ENCODE measurements at regions not wholly inside any gene's neighbourhood (a gene's known extent, or its start where the extent isn't known, plus 50 kb on each side); places are given as distances from the start of the nearest gene placed in this dataset.

- no peaks in the 10 kb centered on the region for H3K36me3 ChIP-seq
- H3K27me3 ChIP-seq (replicated peaks; ENCODE audit: insufficient read depth): no peaks in the 10 kb centered on the region
- no peaks in the 10 kb centered on the region for H3K4me1 ChIP-seq (ENCODE audit: control insufficient read depth in 1 of 2, low read depth in 2 of 2)
- H3K27ac ChIP-seq: no peak overlapping the region
- no peak for ATAC-seq (ENCODE audit: insufficient number of reproducible peaks, low FRiP score, low read depth)
- no peak for DNase-seq (ENCODE audit: low spot score)
- peaks cover 9% of the 10 kb centered on the region for H3K9me3 ChIP-seq
- TF ChIP-seq CTCF (IDR thresholded peaks at IDR 0.05): no peak
- H3K4me3 ChIP-seq: no peak overlapping the region
These were observed 228.1 kb downstream of the EPM2A start for GRCh38 chr6:145507239-145507638.

DNA sequence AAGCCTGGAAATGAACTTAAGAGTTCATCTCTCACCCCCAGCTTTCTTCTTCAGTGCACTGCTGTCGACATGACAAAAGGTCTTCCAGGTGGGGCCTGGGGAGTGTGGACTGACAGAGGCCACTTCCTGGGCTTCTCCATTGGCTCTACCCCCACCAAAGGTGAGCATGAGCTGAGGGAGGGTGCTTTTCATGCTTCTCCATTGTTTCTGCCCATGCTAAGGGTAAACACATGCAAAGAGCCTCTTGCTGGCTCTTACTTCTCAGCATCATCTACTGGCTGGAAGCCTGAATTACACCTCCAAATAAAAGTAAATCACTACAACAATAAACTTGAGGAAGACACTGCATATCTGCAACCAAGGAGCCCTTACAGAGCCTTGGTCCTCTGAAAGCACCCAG is 227.2 kb downstream of the EPM2A start:
- peaks cover 9% of the 10 kb centered on the region for H3K9me3 ChIP-seq

DNA sequence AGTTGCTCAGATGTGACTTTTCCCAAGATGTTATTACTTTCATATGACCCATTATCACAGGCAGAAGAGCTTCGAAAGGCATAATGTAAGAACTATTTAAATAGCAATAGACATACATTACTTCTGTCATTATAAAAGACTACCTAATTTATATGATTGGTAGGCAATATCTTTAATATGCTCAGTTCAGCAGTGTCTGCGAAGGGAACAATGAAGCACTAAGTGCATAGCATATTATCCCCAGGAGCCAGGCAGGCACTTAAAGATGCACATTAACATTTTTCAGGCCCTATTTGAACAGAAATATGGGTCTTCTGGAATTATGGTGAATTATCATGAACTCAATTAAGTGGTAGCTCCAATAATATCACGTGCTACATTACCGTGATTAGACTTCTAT is 217.8 kb downstream of the EPM2A start:
- H3K27me3 ChIP-seq (replicated peaks; ENCODE audit: insufficient read depth): no peaks in the 10 kb centered on the region
- H3K4me3 ChIP-seq: no peak overlapping the region
- no peaks in the 10 kb centered on the region for H3K36me3 ChIP-seq
- no peak for DNase-seq (ENCODE audit: low spot score)
- H3K9me3 ChIP-seq: no peaks in the 10 kb centered on the region
- H3K4me1 ChIP-seq (ENCODE audit: control insufficient read depth in 1 of 2, low read depth in 2 of 2): no peaks in the 10 kb centered on the region
- no peak overlapping the region for H3K27ac ChIP-seq
- ATAC-seq (ENCODE audit: insufficient number of reproducible peaks, low FRiP score, low read depth): no peak
- TF ChIP-seq CTCF (IDR thresholded peaks at IDR 0.05): no peak

More for the DNA sequence above, 227.2 kb downstream of the EPM2A start:
- Histone ChIP-seq H3K4me1 (ENCODE audit: control insufficient read depth in 1 of 2, low read depth in 2 of 2) (no peaks in the 10 kb centered on the region), H3K4me3 (no peak overlapping the region), H3K27me3 (replicated peaks; ENCODE audit: insufficient read depth) (no peaks in the 10 kb centered on the region), H3K36me3 (no peaks in the 10 kb centered on the region), H3K27ac (no peak overlapping the region)
- TF ChIP-seq CTCF (IDR thresholded peaks at IDR 0.05): no peak
- DNase-seq (ENCODE audit: low spot score) (no peak), ATAC-seq (ENCODE audit: insufficient number of reproducible peaks, low FRiP score, low read depth) (no peak)

DNA sequence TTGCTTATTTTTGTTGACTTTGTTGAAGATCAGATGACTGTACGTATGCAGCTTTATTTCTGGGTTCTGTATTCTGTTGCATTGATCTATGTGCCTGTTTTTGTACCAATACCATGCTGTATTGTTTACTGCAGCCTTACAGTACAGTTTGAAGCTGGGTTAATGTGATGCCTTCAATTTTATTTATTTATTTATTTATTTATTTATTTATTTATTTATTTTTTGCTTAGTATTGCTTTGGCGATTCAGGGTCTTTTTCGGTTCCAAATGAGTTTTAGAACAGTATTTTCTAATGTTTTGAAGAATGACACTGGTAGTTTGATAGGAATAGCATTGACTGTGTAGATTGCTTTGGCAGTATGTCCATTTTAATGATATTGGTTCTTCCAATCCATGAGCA is 210.3 kb downstream of the EPM2A start:
- H3K27me3 ChIP-seq (replicated peaks; ENCODE audit: insufficient read depth): no peaks in the 10 kb centered on the region
- no peak overlapping the region for H3K4me3 ChIP-seq
- no peak for ATAC-seq (ENCODE audit: insufficient number of reproducible peaks, low FRiP score, low read depth)
- H3K36me3 ChIP-seq: no peaks in the 10 kb centered on the region
- H3K9me3 ChIP-seq: no peaks in the 10 kb centered on the region
- TF ChIP-seq CTCF (IDR thresholded peaks at IDR 0.05): no peak
- no peak overlapping the region for H3K27ac ChIP-seq
- no peak for DNase-seq (ENCODE audit: low spot score)
- no peaks in the 10 kb centered on the region for H3K4me1 ChIP-seq (ENCODE audit: control insufficient read depth in 1 of 2, low read depth in 2 of 2)

DNA sequence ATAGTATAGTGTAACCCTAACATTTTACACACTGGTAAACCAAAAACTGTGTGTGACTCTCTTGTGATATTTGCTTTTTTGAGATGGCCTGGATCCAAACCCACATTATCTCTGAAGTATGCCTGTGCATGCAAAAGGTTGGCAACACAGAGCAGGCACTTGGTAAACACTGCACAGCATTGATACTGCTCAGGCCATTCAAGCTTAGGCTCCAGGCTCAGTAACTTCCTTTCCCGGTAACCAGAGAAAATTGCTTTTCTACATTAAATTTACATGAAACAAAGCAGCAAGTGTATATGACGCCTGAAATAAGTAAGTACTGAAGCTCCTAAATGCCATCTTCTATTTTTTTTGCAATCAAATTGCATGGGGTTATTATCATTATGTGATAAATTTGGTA is 205.7 kb downstream of the EPM2A start:
- Histone ChIP-seq H3K36me3 (no peaks in the 10 kb centered on the region), H3K9me3 (no peaks in the 10 kb centered on the region), H3K27ac (no peak overlapping the region), H3K4me3 (no peak overlapping the region), H3K4me1 (ENCODE audit: control insufficient read depth in 1 of 2, low read depth in 2 of 2) (no peaks in the 10 kb centered on the region), H3K27me3 (replicated peaks; ENCODE audit: insufficient read depth) (no peaks in the 10 kb centered on the region)
- no peak for TF ChIP-seq CTCF (IDR thresholded peaks at IDR 0.05)
- DNase-seq (ENCODE audit: low spot score) (no peak), ATAC-seq (ENCODE audit: insufficient number of reproducible peaks, low FRiP score, low read depth) (no peak)
